Mesenchymal stem cell (in vitro differentiated cells and primary cell): ENCODE measurements at regions not wholly inside any gene's neighbourhood (a gene's known extent, or its start where the extent isn't known, plus 50 kb on each side); places are given as distances from the start of the nearest gene placed in this dataset.
"Not testable (repeated sequence)": the region's sequence is repeated elsewhere in the genome, so short reads cannot be mapped to it uniquely, and the experiment has no call there.

Experiments
- DNase-seq: peaks from one replicate; pipeline ENCODE4 v3.0.0-alpha.2; 2013
- H2AFZ ChIP-seq: one replicate; pipeline ENCODE4 v1.6.1; 2013; ENCODE audit warnings: low read depth, mild to moderate bottlenecking, control low read depth, inconsistent platforms, low read length, moderate library complexity
- H2AK5ac ChIP-seq: 2 replicates; pipeline ENCODE4 v1.6.1; 2013; ENCODE audit warnings: low read length, moderate library complexity, mild to moderate bottlenecking, inconsistent platforms; ENCODE audit not compliant: severe bottlenecking
- H2BK120ac ChIP-seq: one replicate; pipeline ENCODE4 v1.6.1; 2013; ENCODE audit warnings: low read depth, mild to moderate bottlenecking, inconsistent platforms, low read length, moderate library complexity
- H2BK12ac ChIP-seq, 2 experiments: one replicate each; pipeline ENCODE4 v1.6.1; 2013; ENCODE audit warnings: inconsistent platforms in 2 of 2, low read length in 2 of 2, mild to moderate bottlenecking in 2 of 2, moderate library complexity in 2 of 2, control low read depth in 1 of 2
- H2BK15ac ChIP-seq: one replicate; pipeline ENCODE4 v1.6.1; 2013; ENCODE audit warnings: mild to moderate bottlenecking, low read depth, inconsistent platforms; ENCODE audit not compliant: poor library complexity, severe bottlenecking
- H2BK5ac ChIP-seq: 2 replicates; pipeline ENCODE4 v1.6.1; 2013; ENCODE audit warnings: low read depth, mild to moderate bottlenecking, low read length, control low read depth, inconsistent platforms; ENCODE audit not compliant: poor library complexity, severe bottlenecking
- H3K14ac ChIP-seq, 2 experiments: one replicate each; pipeline ENCODE4 v1.6.1; 2013; ENCODE audit warnings: inconsistent platforms in 2 of 2, low read length in 2 of 2, control low read depth in 1 of 2, mild to moderate bottlenecking in 1 of 2, moderate library complexity in 1 of 2
- H3K18ac ChIP-seq, 2 experiments: one replicate each; pipeline ENCODE4 v1.6.1; 2013; ENCODE audit warnings: inconsistent platforms in 2 of 2, low read length in 2 of 2, control low read depth in 1 of 2, low read depth in 1 of 2, mild to moderate bottlenecking in 1 of 2
- H3K23ac ChIP-seq, 2 experiments: one replicate each; pipeline ENCODE4 v1.6.1; 2013; ENCODE audit warnings: inconsistent platforms in 2 of 2, low read length in 2 of 2, mild to moderate bottlenecking in 2 of 2, moderate library complexity in 2 of 2, control low read depth in 1 of 2
- H3K27ac ChIP-seq: 2 replicates; pipeline ENCODE4 v1.5.1; 2013; ENCODE audit warnings: mild to moderate bottlenecking, moderate library complexity, low read length, control low read depth, inconsistent platforms; ENCODE audit not compliant: poor library complexity, severe bottlenecking
- H3K27me3 ChIP-seq, 2 experiments: 2 replicates each; pipeline versions ENCODE4 v1.6.1 to v1.7.0; 2013; ENCODE audit warnings: low read length in 2 of 2, mild to moderate bottlenecking in 2 of 2, moderate library complexity in 2 of 2, control low read depth in 1 of 2, inconsistent platforms in 1 of 2; ENCODE audit not compliant: control insufficient read depth in 1 of 2, insufficient read depth in 1 of 2
- H3K36me3 ChIP-seq, 2 experiments: 2 replicates each; pipeline versions ENCODE4 v1.6.1 to v1.7.0; 2013; ENCODE audit warnings: low read length in 2 of 2, control low read depth in 1 of 2, inconsistent platforms in 1 of 2, low read depth in 1 of 2, mild to moderate bottlenecking in 1 of 2; ENCODE audit not compliant: insufficient read depth in 2 of 2, control insufficient read depth in 1 of 2
- H3K4ac ChIP-seq, 2 experiments: one replicate each; pipeline ENCODE4 v1.6.1; 2013; ENCODE audit warnings: inconsistent platforms in 2 of 2, low read length in 2 of 2, mild to moderate bottlenecking in 2 of 2, moderate library complexity in 2 of 2, control low read depth in 1 of 2, low read depth in 1 of 2
- H3K4me1 ChIP-seq: 2 replicates; pipeline ENCODE4 v1.6.1; 2013; ENCODE audit warnings: low read depth, low read length, control low read depth; ENCODE audit not compliant: control insufficient read depth, insufficient read depth
- H3K4me2 ChIP-seq: 2 replicates; pipeline ENCODE4 v1.6.1; 2013; ENCODE audit warnings: low read length, mild to moderate bottlenecking, inconsistent platforms; ENCODE audit not compliant: poor library complexity, severe bottlenecking
- H3K4me3 ChIP-seq, 2 experiments: 2 replicates each; pipeline versions ENCODE4 v1.5.1 to v1.7.0; 2013; ENCODE audit warnings: low read length in 2 of 2, mild to moderate bottlenecking in 2 of 2, control low read depth in 1 of 2, low read depth in 1 of 2; ENCODE audit not compliant: insufficient read depth in 1 of 2
- H3K79me1 ChIP-seq: replicated peaks from 2 replicates; pipeline ENCODE4 v1.6.1; 2013; ENCODE audit warnings: mild to moderate bottlenecking, control low read depth, low read length, inconsistent platforms; ENCODE audit not compliant: poor library complexity, severe bottlenecking
- H3K9ac ChIP-seq: 2 replicates; pipeline ENCODE4 v1.7.0; 2013; ENCODE audit warnings: mild to moderate bottlenecking, low read length, moderate library complexity
- H3K9me3 ChIP-seq: 2 replicates; pipeline ENCODE4 v1.7.0; 2013; ENCODE audit warnings: mild to moderate bottlenecking, low read length; ENCODE audit not compliant: control insufficient read depth
- H4K8ac ChIP-seq: one replicate; pipeline ENCODE4 v1.6.1; 2013; ENCODE audit warnings: inconsistent platforms, mild to moderate bottlenecking, low read length, moderate library complexity
- H4K91ac ChIP-seq: one replicate; pipeline ENCODE4 v1.6.1; 2013; ENCODE audit warnings: mild to moderate bottlenecking, low read length, inconsistent platforms
- WGBS: methylation state at CpG from one replicate; pipeline ENCODE4 v1.1.7; 2013; ENCODE audit warnings: mixed read lengths; 5-methylcytosine and 5-hydroxymethylcytosine counted together

- H2AK5ac ChIP-seq = no peak overlapping the region
- no peak overlapping the region for H2BK120ac ChIP-seq
- H2BK15ac ChIP-seq = no peak overlapping the region
- H3K4ac ChIP-seq = no peak overlapping the region
- H3K23ac ChIP-seq = no peak overlapping the region
- H3K4me2 ChIP-seq = no peak overlapping the region
- H3K14ac ChIP-seq = no peak overlapping the region
- no peak overlapping the region for H3K18ac ChIP-seq
- H2BK5ac ChIP-seq = no peak overlapping the region
- H3K79me1 ChIP-seq = no peaks in the 10 kb centered on the region
- no peak overlapping the region for H4K8ac ChIP-seq
- H2BK12ac ChIP-seq = no peak overlapping the region
- H3K27me3 ChIP-seq = no peaks in the 10 kb centered on the region
- no peak overlapping the region for H3K4me3 ChIP-seq
- no peaks in the 10 kb centered on the region for H3K4me1 ChIP-seq
- H3K9me3 ChIP-seq = peaks cover 15% of the 10 kb centered on the region
- H3K9ac ChIP-seq = no peak overlapping the region
- WGBS = no CpG with 5 or more reads among the region's 1 CpG
- no peak overlapping the region for H3K27ac ChIP-seq
- no peaks in the 10 kb centered on the region for H3K36me3 ChIP-seq
- no peak for DNase-seq
- no peak overlapping the region for H4K91ac ChIP-seq
- no peak overlapping the region for H2AFZ ChIP-seq
Measured at GRCh38 chr4:138437263-138437851, 195.2 kb upstream of the SLC7A11 start.

- not testable (repeated sequence) for H4K8ac ChIP-seq, H2BK12ac ChIP-seq, H2BK120ac ChIP-seq, H2AK5ac ChIP-seq, H3K18ac ChIP-seq, H3K14ac ChIP-seq, H4K91ac ChIP-seq, H3K79me1 ChIP-seq, H3K4me3 ChIP-seq, H3K27me3 ChIP-seq, H3K4me2 ChIP-seq, H3K36me3 ChIP-seq, H3K4ac ChIP-seq, H2BK15ac ChIP-seq, H2AFZ ChIP-seq, DNase-seq, H3K9ac ChIP-seq, H3K4me1 ChIP-seq, H3K27ac ChIP-seq, H2BK5ac ChIP-seq, H3K23ac ChIP-seq
- H3K9me3 ChIP-seq = peaks cover 22% of the 10 kb centered on the region
- 87% methylated on average over 2 of the region's 2 CpGs for WGBS
Measured at GRCh38 chr4:138435733-138436132, 193.6 kb upstream of the SLC7A11 start.

DNA sequence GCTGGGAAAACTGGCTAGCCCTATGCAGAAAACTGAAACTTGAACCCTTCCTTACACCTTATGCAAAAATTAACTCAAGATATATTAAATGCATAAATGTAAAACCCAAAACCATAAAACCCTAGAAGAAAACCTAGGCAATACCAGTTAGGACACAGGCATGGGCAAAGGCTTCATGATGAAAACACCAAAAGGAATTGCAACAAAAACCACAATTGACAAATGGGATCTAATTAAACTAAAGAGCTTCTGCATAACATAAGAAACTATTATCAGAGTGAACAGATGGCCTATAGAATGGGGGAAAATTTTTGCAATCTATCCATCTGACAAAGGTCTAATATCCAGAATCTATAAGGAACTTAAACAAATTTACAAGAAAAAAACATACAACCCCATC lies 192.9 kb upstream of the SLC7A11 start:
- not testable (repeated sequence) for H3K79me1 ChIP-seq, H3K23ac ChIP-seq

GRCh38 chr4:138428611-138429010 lies 186.5 kb upstream of the SLC7A11 start:
- Histone ChIP-seq H3K36me3 (no peaks in the 10 kb centered on the region), H3K18ac (no peak overlapping the region), H3K27ac (no peak overlapping the region), H3K4me1 (no peaks in the 10 kb centered on the region), H3K9ac (no peak overlapping the region), H2BK12ac (no peak overlapping the region), H4K91ac (no peak overlapping the region), H3K9me3 (peaks cover 18% of the 10 kb centered on the region), H3K79me1 (no peaks in the 10 kb centered on the region), H3K4me2 (no peak overlapping the region), H2BK5ac (no peak overlapping the region), H2BK15ac (no peak overlapping the region), H2BK120ac (no peak overlapping the region), H3K23ac (no peak overlapping the region), H3K4ac (no peak overlapping the region), H3K27me3 (no peaks in the 10 kb centered on the region), H4K8ac (no peak overlapping the region), H3K14ac (no peak overlapping the region), H2AFZ (no peak overlapping the region), H2AK5ac (no peak overlapping the region), H3K4me3 (no peak overlapping the region)
- WGBS = 94% methylated on average over 4 of the region's 4 CpGs
- DNase-seq = no peak

More for the DNA sequence above, 192.9 kb upstream of the SLC7A11 start:
- H2BK120ac ChIP-seq, H3K4me2 ChIP-seq, H2AK5ac ChIP-seq, H2AFZ ChIP-seq, H3K36me3 ChIP-seq, H3K4me3 ChIP-seq, H3K27me3 ChIP-seq, H4K91ac ChIP-seq, H2BK5ac ChIP-seq, H3K18ac ChIP-seq, H4K8ac ChIP-seq, H3K27ac ChIP-seq, H3K9ac ChIP-seq, H3K4me1 ChIP-seq, DNase-seq, H2BK15ac ChIP-seq, H2BK12ac ChIP-seq, H3K14ac ChIP-seq, H3K4ac ChIP-seq: not testable (repeated sequence)
- peaks cover 22% of the 10 kb centered on the region for H3K9me3 ChIP-seq
